A673 (cell line): ENCODE measurements at regions not wholly inside any gene's neighbourhood (a gene's known extent, or its start where the extent isn't known, plus 50 kb on each side); places are given as distances from the start of the nearest gene placed in this dataset.

Experiments used
- EZH2 ChIP-seq: fragments of 200-600 bp; sonication (generic); IDR thresholded peaks from 2 replicates; pipeline ENCODE4 v1.6.1; 2017; ENCODE audit warnings: borderline replicate concordance, low read depth, mild to moderate bottlenecking, mixed read lengths, antibody characterized with exemption, low read length; ENCODE audit not compliant: poor library complexity, severe bottlenecking
- TF ChIP-seq, protein P1 (sequence below): fragments of 300-800, 200-600 bp; sonication (generic); conservative IDR thresholded peaks from 2 replicates; pipeline ENCODE4 v1.5.1; 2017; ENCODE audit warnings: low read depth, mild to moderate bottlenecking, antibody characterized with exemption, low read length, moderate library complexity, mixed read lengths

DNA sequence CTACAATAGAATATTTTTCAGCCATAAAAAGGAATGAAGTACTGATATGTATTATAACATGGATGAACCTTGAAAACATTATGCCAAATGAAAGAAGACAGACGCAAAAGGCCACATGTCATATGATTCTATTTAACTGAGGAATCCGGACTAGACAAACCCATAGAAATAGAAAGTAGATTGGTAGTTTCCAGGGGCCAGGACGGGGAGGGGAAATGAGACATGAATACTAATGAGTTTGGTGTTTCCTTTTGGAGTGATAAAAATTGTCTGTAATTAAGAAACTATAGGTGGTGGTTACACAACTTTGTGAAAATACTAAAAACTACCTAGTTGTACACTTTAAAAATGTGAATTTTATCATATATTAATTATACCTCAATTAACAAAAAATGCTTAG, 247.6 kb downstream of the BCAT1 start:
- TF ChIP-seq, protein P1, sequence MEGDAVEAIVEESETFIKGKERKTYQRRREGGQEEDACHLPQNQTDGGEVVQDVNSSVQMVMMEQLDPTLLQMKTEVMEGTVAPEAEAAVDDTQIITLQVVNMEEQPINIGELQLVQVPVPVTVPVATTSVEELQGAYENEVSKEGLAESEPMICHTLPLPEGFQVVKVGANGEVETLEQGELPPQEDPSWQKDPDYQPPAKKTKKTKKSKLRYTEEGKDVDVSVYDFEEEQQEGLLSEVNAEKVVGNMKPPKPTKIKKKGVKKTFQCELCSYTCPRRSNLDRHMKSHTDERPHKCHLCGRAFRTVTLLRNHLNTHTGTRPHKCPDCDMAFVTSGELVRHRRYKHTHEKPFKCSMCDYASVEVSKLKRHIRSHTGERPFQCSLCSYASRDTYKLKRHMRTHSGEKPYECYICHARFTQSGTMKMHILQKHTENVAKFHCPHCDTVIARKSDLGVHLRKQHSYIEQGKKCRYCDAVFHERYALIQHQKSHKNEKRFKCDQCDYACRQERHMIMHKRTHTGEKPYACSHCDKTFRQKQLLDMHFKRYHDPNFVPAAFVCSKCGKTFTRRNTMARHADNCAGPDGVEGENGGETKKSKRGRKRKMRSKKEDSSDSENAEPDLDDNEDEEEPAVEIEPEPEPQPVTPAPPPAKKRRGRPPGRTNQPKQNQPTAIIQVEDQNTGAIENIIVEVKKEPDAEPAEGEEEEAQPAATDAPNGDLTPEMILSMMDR: no peak
- TF ChIP-seq EZH2: no peak
